ENCODE measurements at regions not wholly inside any gene's neighbourhood (a gene's known extent, or its start where the extent isn't known, plus 50 kb on each side); places are given as distances from the start of the nearest gene placed in this dataset.

- DNase-seq (ENCODE audit: low read depth in 1 of 2, low spot score in 1 of 2), result no peak
These were observed 781.1 kb downstream of the TUSC7 start for GRCh38 chr3:117490716-117491115.

- DNase-seq (ENCODE audit: low read depth in 1 of 2, low spot score in 1 of 2), result no peak
These were observed 786.0 kb downstream of the TUSC7 start for GRCh38 chr3:117495620-117496019.

GRCh38 chr3:117499189-117499870 is 789.8 kb downstream of the TUSC7 start:
- no peak for DNase-seq (ENCODE audit: low read depth in 1 of 2, low spot score in 1 of 2)

GRCh38 chr3:117507958-117508357 is 798.4 kb downstream of the TUSC7 start:
- DNase-seq (ENCODE audit: low read depth in 1 of 2, low spot score in 1 of 2), result no peak

GRCh38 chr3:117509858-117510257 is 800.3 kb downstream of the TUSC7 start:
- no peak for DNase-seq (ENCODE audit: low read depth in 1 of 2, low spot score in 1 of 2)

GRCh38 chr3:117510396-117510795 is 800.8 kb downstream of the TUSC7 start:
- no peak for DNase-seq (ENCODE audit: low read depth in 1 of 2, low spot score in 1 of 2)

GRCh38 chr3:117512975-117513374 is 803.4 kb downstream of the TUSC7 start:
- no peak for DNase-seq (ENCODE audit: low read depth in 1 of 2, low spot score in 1 of 2)

- DNase-seq (ENCODE audit: low read depth in 1 of 2, low spot score in 1 of 2), result no peak
These were observed 805.7 kb downstream of the TUSC7 start for GRCh38 chr3:117515309-117515708.

- DNase-seq (ENCODE audit: low read depth in 1 of 2, low spot score in 1 of 2), result no peak
These were observed 808.8 kb downstream of the TUSC7 start for GRCh38 chr3:117518364-117518763.

- no peak for DNase-seq (ENCODE audit: low read depth in 1 of 2, low spot score in 1 of 2)
These were observed 810.2 kb downstream of the TUSC7 start for GRCh38 chr3:117519776-117520175.

- no peak for DNase-seq (ENCODE audit: low read depth in 1 of 2, low spot score in 1 of 2)
These were observed 811.0 kb downstream of the TUSC7 start for GRCh38 chr3:117520582-117520981.

GRCh38 chr3:117523418-117523817 is 813.8 kb downstream of the TUSC7 start:
- DNase-seq (ENCODE audit: low read depth in 1 of 2, low spot score in 1 of 2), result no peak

- DNase-seq (ENCODE audit: low read depth in 1 of 2, low spot score in 1 of 2), result no peak
These were observed 815.3 kb downstream of the TUSC7 start for GRCh38 chr3:117524890-117525289.

- DNase-seq (ENCODE audit: low read depth in 1 of 2, low spot score in 1 of 2), result no peak
These were observed 817.0 kb downstream of the TUSC7 start for GRCh38 chr3:117526470-117527079.

- DNase-seq (ENCODE audit: low read depth in 1 of 2, low spot score in 1 of 2), result no peak
These were observed 817.8 kb downstream of the TUSC7 start for GRCh38 chr3:117527346-117527745.

GRCh38 chr3:117528688-117529087 is 819.1 kb downstream of the TUSC7 start:
- no peak for DNase-seq (ENCODE audit: low read depth in 1 of 2, low spot score in 1 of 2)

- no peak for DNase-seq (ENCODE audit: low read depth in 1 of 2, low spot score in 1 of 2)
These were observed 821.6 kb downstream of the TUSC7 start for GRCh38 chr3:117531078-117531767.

- no peak for DNase-seq (ENCODE audit: low read depth in 1 of 2, low spot score in 1 of 2)
These were observed 822.7 kb downstream of the TUSC7 start for GRCh38 chr3:117532268-117532667.

- DNase-seq (ENCODE audit: low read depth in 1 of 2, low spot score in 1 of 2), result no peak
These were observed 824.6 kb downstream of the TUSC7 start for GRCh38 chr3:117534138-117534537.

GRCh38 chr3:117536006-117536405 is 826.4 kb downstream of the TUSC7 start:
- no peak for DNase-seq (ENCODE audit: low read depth in 1 of 2, low spot score in 1 of 2)

- DNase-seq (ENCODE audit: low read depth in 1 of 2, low spot score in 1 of 2), result no peak
These were observed 828.4 kb downstream of the TUSC7 start for GRCh38 chr3:117537949-117538348.

GRCh38 chr3:117539729-117540128 is 830.1 kb downstream of the TUSC7 start:
- no peak for DNase-seq (ENCODE audit: low read depth in 1 of 2, low spot score in 1 of 2)

Data from activated CD4-positive, alpha-beta T cell treated with anti-CD3 and anti-CD28 coated beads, Interleukin-2, amount 50 U/mL, for 24 hours (primary cell).